ENCODE measurements at regions not wholly inside any gene's neighbourhood (a gene's known extent, or its start where the extent isn't known, plus 50 kb on each side); places are given as distances from the start of the nearest gene placed in this dataset.
"Not testable (repeated sequence)": the region's sequence is repeated elsewhere in the genome, so short reads cannot be mapped to it uniquely, and the experiment has no call there.

GRCh38 chr7:116373229-116373628, 126.3 kb upstream of the CAV2 start:
- not testable (repeated sequence) for DNase-seq (ENCODE audit: low read depth)

- no peak for DNase-seq (ENCODE audit: low read depth)
Measured at GRCh38 chr7:116377721-116378120, 121.8 kb upstream of the CAV2 start.

- DNase-seq (ENCODE audit: low read depth), result no peak
Measured at GRCh38 chr7:116380025-116380424, 119.5 kb upstream of the CAV2 start.

GRCh38 chr7:116382375-116382774, 117.2 kb upstream of the CAV2 start:
- no peak for DNase-seq (ENCODE audit: low read depth)

- DNase-seq (ENCODE audit: low read depth), result no peak
Measured at GRCh38 chr7:116384936-116385635, 114.5 kb upstream of the CAV2 start.

GRCh38 chr7:116386674-116387073, 112.9 kb upstream of the CAV2 start:
- DNase-seq (ENCODE audit: low read depth), result no peak

GRCh38 chr7:116390363-116390762, 109.2 kb upstream of the CAV2 start:
- DNase-seq (ENCODE audit: low read depth), result no peak

DNA sequence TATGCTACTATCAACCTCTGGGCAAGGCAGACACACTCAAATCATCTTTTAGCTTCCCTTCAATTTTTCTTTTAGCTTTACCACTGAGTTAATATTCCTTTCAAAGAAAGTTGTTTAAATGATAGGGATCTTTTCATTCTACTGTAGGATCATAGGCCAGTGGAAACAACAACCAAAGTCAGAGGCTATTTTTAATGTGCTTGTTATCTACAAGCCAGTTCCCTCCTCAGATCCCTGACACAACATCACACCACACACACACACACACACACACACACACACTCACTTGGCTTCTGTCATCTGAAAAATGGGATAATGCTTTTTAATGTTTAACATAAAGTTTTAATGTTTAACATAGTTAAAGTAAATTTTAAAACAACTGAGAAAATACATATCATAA, 106.7 kb upstream of the CAV2 start:
- DNase-seq (ENCODE audit: low read depth), result no peak

DNA sequence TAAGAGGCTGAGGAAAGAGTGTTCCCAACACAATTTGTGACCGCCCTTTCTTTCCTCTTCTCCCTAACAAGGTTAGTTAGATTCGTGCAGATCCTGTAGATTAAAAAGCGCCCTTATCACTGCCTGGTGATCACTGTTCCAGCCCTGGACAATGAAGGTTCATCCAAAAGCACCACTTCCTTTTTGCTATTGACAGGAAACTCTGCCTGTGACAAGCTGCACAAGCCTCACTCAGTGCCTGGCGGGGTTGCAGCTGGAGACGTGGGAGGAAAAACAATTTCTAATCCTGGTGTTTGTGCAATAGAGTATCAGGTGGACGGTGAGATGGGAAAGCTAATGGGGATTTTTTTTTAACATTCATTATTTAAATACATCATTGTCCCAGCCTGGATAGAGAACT, 105.9 kb upstream of the CAV2 start:
- no peak for DNase-seq (ENCODE audit: low read depth)

- DNase-seq (ENCODE audit: low read depth), result no peak
Measured at GRCh38 chr7:116394106-116394505, 105.4 kb upstream of the CAV2 start.

DNA sequence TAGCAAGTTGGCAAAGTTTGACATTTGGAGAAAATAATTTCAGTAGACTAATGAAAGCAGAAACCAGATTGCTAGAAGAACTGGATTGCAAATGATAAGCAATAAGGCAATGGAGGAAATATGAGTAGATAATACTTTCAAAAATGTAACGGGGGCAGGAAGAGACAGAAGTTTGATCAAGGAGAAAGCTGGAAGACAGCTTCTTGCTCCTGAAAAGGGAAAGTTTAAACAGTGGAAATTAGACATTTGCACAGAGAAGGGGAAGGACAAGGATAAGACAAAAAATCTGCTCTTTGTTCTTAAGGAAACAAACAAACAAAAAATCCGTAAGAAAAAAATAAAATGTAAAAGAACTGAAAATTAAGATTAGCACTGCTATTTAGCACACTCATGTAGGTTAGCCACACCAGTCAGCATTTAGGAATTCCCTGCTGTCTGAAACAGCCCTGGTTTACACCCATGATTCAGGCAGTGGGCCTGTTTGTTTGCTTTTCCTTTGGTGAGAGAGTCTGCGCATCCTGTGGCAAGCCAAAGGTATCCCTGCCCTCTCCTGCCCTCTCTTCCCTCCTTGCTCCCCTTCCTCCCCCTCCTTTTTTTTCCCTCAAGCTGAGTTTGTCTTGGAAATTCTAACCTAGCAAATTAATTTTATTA, 104.3 kb upstream of the CAV2 start:
- DNase-seq (ENCODE audit: low read depth), result peak; percentile 85

GRCh38 chr7:116398672-116399071, 100.9 kb upstream of the CAV2 start:
- no peak for DNase-seq (ENCODE audit: low read depth)

DNA sequence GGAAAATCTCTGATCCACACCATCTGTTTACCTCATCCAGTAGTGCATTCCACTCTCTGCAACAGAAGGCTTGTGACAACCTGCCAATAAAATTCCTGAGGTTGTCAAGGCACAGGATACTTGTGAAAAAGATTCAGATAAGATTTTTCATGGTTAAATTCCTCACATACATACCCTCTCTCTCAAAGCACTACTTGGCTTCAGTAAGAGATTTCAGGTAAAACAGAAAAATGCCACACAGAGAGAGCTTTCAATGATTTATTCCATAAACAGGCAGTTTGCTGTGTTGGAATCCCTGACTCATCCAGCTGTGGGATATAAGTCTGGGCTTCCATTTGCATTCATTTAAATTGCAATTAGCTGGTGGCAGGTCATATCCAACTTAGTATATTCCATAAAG, 99.7 kb upstream of the CAV2 start:
- DNase-seq (ENCODE audit: low read depth), result peak; percentile 56

DNA sequence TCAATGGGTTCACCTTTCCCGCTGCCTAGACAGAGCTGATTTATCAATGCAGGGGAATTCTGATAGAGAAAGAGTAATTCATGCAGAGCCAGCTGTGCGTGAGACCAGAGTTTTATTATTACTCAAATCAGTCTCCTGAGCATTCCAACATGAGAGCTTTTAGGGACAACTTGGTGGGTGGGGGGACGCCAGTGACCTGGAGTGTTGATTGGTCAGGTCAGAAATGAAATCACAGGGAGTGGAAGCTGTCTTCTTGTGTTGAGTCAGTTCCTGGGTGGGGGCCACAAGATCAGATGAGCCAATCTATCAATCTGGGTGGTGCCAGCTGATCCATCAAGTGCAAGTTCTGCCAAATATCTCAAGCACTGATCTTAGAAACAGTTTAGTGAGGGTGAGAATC, 99.0 kb upstream of the CAV2 start:
- no peak for DNase-seq (ENCODE audit: low read depth)

- DNase-seq (ENCODE audit: low read depth), result no peak
Measured at GRCh38 chr7:116401711-116402110, 97.8 kb upstream of the CAV2 start.

DNA sequence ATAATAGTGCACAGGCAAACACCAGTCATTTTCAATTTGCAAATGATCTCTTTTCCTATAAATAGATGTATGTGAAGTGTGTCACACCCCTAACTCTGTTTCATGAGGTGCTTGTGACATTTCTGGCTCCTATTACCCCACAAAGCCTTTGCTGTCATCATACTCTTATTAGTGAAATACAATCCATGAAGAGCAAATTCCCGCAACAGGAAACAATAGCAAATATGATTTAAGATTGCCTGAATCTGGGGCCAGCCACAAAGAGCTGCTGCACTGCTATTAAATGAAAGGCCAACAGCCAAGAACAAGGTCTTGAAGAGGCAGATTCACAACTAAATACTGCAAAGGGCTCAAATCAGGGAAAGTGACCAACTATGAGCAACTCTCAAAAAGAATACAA, 96.3 kb upstream of the CAV2 start:
- no peak for DNase-seq (ENCODE audit: low read depth)

GRCh38 chr7:116404389-116404788, 95.1 kb upstream of the CAV2 start:
- no peak for DNase-seq (ENCODE audit: low read depth)

DNA sequence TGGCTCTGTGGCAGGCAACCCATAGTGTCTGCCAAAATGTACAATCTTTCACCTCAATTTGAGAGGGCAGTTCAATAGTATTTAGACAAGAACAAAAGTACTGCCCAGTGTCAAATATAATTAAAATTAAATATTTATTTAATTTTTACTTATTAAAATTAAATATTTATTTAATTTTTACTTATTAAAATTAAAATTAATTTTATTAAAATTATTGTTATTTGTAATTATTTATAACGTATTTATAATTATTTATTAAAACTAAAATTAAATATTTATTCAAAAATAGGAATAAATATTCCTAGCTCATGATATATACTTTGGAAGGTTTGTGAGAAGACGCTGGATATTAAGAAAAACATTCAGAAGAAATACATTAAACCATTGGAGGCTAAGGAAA, 93.7 kb upstream of the CAV2 start:
- no peak for DNase-seq (ENCODE audit: low read depth)

GRCh38 chr7:116407165-116407564, 92.4 kb upstream of the CAV2 start:
- DNase-seq (ENCODE audit: low read depth), result no peak

GRCh38 chr7:116408166-116408565, 91.4 kb upstream of the CAV2 start:
- DNase-seq (ENCODE audit: low read depth), result no peak

DNA sequence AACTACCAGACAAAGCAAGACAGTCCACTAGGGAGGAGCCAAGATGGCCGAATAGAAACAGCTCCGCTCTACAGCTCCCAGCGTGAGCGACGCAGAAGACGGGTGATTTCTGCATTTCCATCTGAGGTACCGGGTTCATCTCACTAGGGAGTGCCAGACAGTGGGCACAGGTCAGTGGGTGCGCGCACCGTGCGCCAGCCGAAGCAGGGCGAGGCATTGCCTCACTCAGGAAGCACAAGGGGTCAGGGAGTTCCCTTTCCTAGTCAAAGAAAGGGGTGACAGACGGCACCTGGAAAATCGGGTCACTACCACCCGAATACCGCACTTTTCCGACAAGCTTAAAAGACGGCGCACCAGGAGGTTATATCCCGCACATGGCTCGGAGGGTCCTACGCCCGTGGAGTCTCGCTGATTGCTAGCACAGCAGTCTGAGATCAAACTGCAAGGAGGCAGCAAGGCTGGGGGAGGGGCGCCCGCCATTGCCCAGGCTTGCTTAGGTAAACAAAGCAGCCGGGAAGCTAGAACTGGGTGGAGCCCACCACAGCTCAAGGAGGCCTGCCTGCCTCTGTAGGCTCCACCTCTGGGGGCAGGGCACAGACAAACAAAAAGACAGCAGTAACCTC, 90.6 kb upstream of the CAV2 start:
- not testable (repeated sequence) for DNase-seq (ENCODE audit: low read depth)

DNA sequence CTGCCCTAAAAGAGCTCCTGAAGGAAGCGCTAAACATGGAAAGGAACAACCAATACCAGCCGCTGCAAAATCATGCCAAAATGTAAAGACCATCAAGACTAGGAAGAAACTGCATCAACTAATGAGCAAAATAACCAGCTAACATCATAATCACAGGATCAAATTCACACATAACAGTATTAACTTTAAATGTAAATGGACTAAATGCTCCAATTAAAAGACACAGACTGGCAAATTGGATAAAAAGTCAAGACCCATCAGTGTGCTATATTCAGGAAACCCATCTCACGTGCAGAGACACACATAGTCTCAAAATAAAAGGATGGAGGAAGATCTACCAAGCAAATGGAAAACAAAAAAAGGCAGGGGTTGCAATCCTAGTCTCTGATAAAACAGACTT, 88.8 kb upstream of the CAV2 start:
- not testable (repeated sequence) for DNase-seq (ENCODE audit: low read depth)

DNA sequence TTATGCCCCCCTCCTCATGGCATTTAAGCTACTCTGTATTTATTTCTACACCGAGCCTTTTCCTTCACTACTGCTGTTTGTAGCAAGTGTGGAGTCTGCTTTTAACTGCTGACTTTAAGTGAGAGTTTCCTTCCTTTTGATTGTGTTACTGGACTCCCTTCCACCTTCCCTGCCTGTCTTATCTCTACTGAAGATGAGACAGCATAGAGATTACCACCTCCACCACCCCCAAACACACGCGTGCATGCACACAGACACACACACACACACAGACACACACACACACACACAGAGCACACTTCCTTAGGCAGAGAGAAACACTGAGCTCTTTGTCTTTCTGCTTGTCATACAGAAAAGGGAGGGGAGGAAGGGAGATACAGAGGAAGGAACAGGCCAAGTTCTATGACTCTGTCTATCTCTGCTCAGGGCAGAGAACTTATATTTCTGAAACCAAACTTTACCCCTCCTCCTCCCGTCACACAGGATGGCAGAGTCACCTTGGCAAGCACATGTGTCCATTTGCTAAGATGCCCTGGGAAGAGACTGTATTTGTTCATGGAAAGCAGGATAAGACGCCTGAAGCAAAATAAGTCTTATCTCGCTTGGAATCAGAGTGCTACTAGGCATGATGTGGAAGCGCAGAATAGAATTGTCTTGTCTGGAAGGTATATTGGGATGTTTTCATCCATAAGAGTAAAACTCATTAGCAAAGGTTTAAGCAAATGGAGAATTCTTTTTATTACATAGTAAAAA, 81.8 kb upstream of the CAV2 start:
- peak; percentile 54 for DNase-seq (ENCODE audit: low read depth)

Measured in RPMI7951 (cell line).